ENCODE measurements at regions not wholly inside any gene's neighbourhood (a gene's known extent, or its start where the extent isn't known, plus 50 kb on each side); places are given as distances from the start of the nearest gene placed in this dataset.

- H3K27ac ChIP-seq, result no peak overlapping the region
- H3K36me3 ChIP-seq, result no peaks in the 10 kb centered on the region
- H3K27me3 ChIP-seq, result peaks cover 0 to 23% (median 0%) of the 10 kb centered on the region in 3 donors
- H3K9me3 ChIP-seq, result no peaks in the 10 kb centered on the region
- intact Hi-C loops (cut with DNase I), result no loop called here
- peaks cover 0 to under 1% (median 0%) of the 10 kb centered on the region in 4 donors for H3K4me1 ChIP-seq
- WGBS, 2 donors, result 61 to 70% methylated on average over 13 of the region's 13 CpGs
- TF ChIP-seq POLR2A (IDR thresholded peaks at IDR 0.05), result no peak
- no peak for TF ChIP-seq POLR2AphosphoS5 (IDR thresholded peaks at IDR 0.05)
- TF ChIP-seq EP300 (IDR thresholded peaks at IDR 0.05), result no peak
- no peak for TF ChIP-seq CTCF (IDR thresholded peaks at IDR 0.05)
- DNase-seq, result no peak
- H3K4me3 ChIP-seq, result no peak overlapping the region
Observed at GRCh38 chr1:4964634-4965345, 310.4 kb downstream of the AJAP1 start.

- Histone ChIP-seq H3K27ac (no peak overlapping the region), H3K27me3 (peaks cover 0 to 23% (median 0%) of the 10 kb centered on the region in 3 donors), H3K9me3 (no peaks in the 10 kb centered on the region), H3K4me3 (no peak overlapping the region), H3K4me1 (no peaks in the 10 kb centered on the region), H3K36me3 (no peaks in the 10 kb centered on the region)
- intact Hi-C loops (cut with DNase I), result no loop called here
- TF ChIP-seq EP300 (IDR thresholded peaks at IDR 0.05) (no peak), POLR2A (IDR thresholded peaks at IDR 0.05) (no peak), POLR2AphosphoS5 (IDR thresholded peaks at IDR 0.05) (no peak), CTCF (IDR thresholded peaks at IDR 0.05) (no peak)
- WGBS, 2 donors, result 74 to 77% methylated on average over 8 of the region's 8 CpGs
- DNase-seq, result no peak
Observed at GRCh38 chr1:4963251-4963650, 308.8 kb downstream of the AJAP1 start.

- intact Hi-C loops (cut with DNase I), result no loop called here
- no peak for DNase-seq
- 40 to 65% methylated on average over 10 of the region's 10 CpGs for WGBS, 2 donors
- H3K4me1 ChIP-seq, result no peaks in the 10 kb centered on the region
- no peaks in the 10 kb centered on the region for H3K36me3 ChIP-seq
- H3K9me3 ChIP-seq, result no peaks in the 10 kb centered on the region
- no peak overlapping the region for H3K4me3 ChIP-seq
- peaks cover 0 to 23% (median 0%) of the 10 kb centered on the region in 3 donors for H3K27me3 ChIP-seq
- no peak overlapping the region for H3K27ac ChIP-seq
- no peak for TF ChIP-seq POLR2A (IDR thresholded peaks at IDR 0.05)
- no peak for TF ChIP-seq CTCF (IDR thresholded peaks at IDR 0.05)
- no peak for TF ChIP-seq EP300 (IDR thresholded peaks at IDR 0.05)
- TF ChIP-seq POLR2AphosphoS5 (IDR thresholded peaks at IDR 0.05), result no peak
Observed at GRCh38 chr1:4962836-4963235, 308.4 kb downstream of the AJAP1 start.

GRCh38 chr1:4961935-4962645, 307.7 kb downstream of the AJAP1 start:
- Histone ChIP-seq H3K27me3 (peaks cover 0 to 23% (median 0%) of the 10 kb centered on the region in 3 donors), H3K4me1 (no peaks in the 10 kb centered on the region), H3K27ac (no peak overlapping the region), H3K9me3 (no peaks in the 10 kb centered on the region), H3K36me3 (no peaks in the 10 kb centered on the region), H3K4me3 (no peak overlapping the region)
- WGBS, 2 donors, result 77 to 88% methylated on average over 8 of the region's 8 CpGs
- TF ChIP-seq EP300 (IDR thresholded peaks at IDR 0.05) (no peak), POLR2AphosphoS5 (IDR thresholded peaks at IDR 0.05) (no peak), POLR2A (IDR thresholded peaks at IDR 0.05) (no peak), CTCF (IDR thresholded peaks at IDR 0.05) (no peak)
- intact Hi-C loops (cut with DNase I), result no loop called here
- no peak for DNase-seq
